HG03378 (cell line): ENCODE measurements at regions not wholly inside any gene's neighbourhood (a gene's known extent, or its start where the extent isn't known, plus 50 kb on each side); places are given as distances from the start of the nearest gene placed in this dataset.

ENCODE experiments used
- ATAC-seq: cut with Tn5 transposase; IDR thresholded peaks from one replicate; pipeline ENCODE4 v1.9.1; 2021; ENCODE audit warnings: mild to moderate bottlenecking, moderate library complexity; ENCODE audit not compliant: unreplicated experiment

- no peak for ATAC-seq
Observed at GRCh38 chr3:82773207-82773606, 1011.8 kb upstream of the GBE1 start.

DNA sequence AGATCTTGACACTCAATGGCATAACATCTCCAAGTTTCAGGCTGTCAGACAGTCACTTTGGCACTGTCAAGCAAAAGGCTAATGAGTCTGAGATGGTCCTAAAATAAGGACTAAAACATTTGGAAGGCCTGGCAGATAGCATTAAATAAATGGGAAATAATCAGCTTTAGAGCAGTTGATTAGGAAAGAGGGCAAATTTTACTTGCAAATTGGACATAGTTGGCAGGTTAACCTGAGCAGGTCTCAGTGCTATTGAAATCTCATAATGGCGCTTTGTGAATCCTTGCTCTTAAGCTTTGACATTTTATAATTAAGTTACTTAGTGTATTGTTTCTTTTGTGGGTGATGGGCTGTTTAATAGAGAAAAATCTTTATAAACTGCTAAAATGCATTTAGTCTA, 1003.1 kb upstream of the GBE1 start:
- no peak for ATAC-seq

GRCh38 chr3:82761858-82762257, 1000.4 kb upstream of the GBE1 start:
- ATAC-seq, result no peak

GRCh38 chr3:82745544-82745943, 984.1 kb upstream of the GBE1 start:
- ATAC-seq, result no peak

GRCh38 chr3:82743196-82743595, 981.8 kb upstream of the GBE1 start:
- no peak for ATAC-seq

- no peak for ATAC-seq
Observed at GRCh38 chr3:82741346-82741745, 979.9 kb upstream of the GBE1 start.

- ATAC-seq, result no peak
Observed at GRCh38 chr3:82739390-82739789, 977.9 kb upstream of the GBE1 start.

GRCh38 chr3:82736696-82737277, 975.3 kb upstream of the GBE1 start:
- no peak for ATAC-seq

DNA sequence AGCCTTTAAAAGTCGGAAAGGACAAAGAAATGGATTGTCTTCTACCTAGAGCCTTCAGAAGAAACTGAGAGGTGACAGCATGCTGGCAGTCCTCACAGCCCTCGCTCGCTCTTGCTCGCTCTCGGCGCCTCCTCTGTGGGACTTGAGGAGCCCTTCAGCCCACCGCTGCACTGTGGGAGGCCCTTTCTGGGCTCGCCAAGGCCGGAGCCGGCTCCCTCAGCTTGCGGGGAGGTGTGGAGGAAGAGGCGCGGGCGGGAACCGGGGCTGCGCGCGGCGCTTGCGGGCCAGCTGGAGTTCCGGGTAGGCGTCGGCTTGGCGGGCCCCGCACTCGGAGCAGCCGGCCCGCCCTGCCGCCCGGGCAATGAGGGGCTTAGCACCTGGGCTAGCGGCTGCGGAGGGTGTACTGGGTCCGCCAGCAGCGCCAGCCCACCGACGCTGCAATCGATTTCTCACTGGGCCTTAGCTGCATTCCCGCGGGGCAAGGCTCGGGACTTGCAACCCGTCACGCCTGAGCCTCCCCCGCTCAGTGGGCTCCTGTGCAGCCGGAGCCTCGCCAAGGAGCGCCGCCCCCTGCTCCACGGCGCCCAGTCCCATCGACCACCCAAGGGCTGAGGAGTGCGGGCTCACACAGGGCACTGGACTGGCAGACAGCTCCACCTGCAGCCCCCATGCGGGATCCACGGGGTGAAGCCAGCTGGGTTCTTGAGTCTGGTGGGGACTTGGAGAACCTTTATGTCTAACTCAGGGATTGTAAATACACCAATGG, 953.8 kb upstream of the GBE1 start:
- ATAC-seq, result no peak

- ATAC-seq, result no peak
Observed at GRCh38 chr3:82707035-82707434, 945.6 kb upstream of the GBE1 start.

- no peak for ATAC-seq
Observed at GRCh38 chr3:82685761-82686160, 924.3 kb upstream of the GBE1 start.

GRCh38 chr3:82676356-82677026, 915.0 kb upstream of the GBE1 start:
- ATAC-seq, result no peak

- ATAC-seq, result no peak
Observed at GRCh38 chr3:82672966-82673365, 911.5 kb upstream of the GBE1 start.

DNA sequence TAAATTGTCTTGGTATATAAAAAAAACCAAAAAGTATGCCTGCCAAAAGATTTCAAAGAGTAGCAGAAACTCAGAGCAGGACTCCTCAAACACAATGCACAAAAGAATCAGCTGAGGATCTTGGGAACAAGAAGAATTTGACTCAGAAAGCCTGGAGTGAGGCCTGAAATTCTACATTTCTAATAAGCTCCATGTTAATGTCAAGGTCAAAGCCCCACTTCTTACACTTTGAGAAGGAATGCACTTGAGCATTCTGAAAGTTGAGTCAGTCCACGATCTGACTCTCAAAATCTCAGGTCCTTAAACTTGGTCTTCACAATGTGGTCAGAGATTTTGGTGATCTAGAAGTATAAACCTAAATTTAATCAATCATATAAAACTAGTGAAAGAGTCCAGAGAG, 910.0 kb upstream of the GBE1 start:
- no peak for ATAC-seq

GRCh38 chr3:82654708-82655107, 893.3 kb upstream of the GBE1 start:
- ATAC-seq, result no peak

DNA sequence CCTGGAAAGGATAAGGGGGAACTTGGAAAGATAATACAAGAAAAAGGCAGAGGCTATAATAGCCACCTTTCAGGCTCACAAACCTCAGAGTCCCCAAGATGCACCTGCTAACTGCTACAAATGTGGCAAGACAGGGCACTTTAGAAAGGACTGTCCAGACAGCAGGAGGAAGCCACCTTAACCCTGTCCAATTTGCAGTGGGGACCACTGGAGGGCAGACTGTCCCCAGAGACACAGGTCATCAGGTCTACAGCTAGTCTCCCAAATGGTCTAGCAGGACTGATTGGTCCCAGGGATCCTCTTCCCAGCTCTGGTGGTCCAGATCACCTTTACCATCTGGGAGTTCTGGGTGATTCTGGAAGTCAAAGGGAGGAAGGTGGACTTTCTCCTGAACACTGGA, 882.5 kb upstream of the GBE1 start:
- no peak for ATAC-seq

DNA sequence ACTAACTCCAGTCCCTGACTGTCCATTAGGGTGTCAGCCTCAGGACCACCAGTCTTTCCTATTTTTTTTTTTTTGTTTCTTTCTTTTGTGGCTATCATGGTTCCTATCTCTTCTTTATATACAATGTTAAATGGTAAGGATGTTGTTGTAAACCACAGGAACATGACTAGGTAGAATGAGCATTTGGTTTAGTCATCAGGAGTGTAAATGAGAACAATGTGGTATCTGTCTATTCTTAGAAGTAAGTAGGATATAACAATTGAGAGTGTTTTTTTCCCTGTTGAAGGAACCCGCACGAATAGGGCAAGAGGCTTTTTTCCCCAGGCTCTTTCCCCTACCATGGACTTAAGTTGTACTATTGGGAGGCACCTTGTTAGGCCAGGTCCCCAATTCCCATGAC, 880.3 kb upstream of the GBE1 start:
- ATAC-seq, result no peak

DNA sequence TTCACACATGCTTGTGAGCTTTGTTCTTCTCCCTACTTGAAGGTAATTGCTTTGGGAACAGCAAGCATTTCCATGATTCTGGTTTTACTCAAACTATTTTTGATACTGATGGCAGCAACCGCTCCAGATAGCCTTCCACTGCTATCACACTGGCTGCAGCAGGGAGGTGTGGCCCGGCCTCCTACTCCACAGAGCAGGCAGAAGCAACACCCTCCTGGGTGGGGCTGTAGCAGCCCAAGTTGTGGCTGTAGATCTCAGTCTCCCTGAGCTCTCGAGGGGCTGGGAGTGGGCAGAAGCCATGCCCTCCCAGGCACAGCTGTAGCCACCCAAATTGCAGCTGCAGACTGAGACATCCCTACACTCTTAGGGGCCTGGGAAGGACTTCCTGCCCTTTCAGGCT, 878.8 kb upstream of the GBE1 start:
- ATAC-seq, result no peak

GRCh38 chr3:82637574-82637973, 876.1 kb upstream of the GBE1 start:
- no peak for ATAC-seq

GRCh38 chr3:82636177-82636576, 874.7 kb upstream of the GBE1 start:
- ATAC-seq, result no peak

DNA sequence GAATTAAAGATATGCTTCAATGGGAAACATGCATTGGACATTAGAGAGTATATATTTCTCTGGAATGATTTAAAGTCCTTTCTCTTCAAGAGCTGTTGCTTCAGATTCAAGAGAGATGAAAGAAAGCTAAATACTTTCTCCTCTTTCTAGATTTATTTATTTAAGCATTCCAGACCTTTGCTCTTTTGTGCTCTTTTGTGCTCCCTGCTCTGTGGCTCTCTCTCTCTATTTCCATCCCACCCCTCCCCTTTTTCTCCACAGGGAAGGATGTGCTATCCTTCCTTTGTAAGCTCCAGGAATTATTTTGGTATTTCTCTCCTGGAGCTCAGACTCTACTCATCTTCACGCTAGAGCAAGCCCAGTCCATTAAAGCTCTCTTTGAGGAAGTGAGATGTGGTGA, 871.9 kb upstream of the GBE1 start:
- ATAC-seq, result no peak

DNA sequence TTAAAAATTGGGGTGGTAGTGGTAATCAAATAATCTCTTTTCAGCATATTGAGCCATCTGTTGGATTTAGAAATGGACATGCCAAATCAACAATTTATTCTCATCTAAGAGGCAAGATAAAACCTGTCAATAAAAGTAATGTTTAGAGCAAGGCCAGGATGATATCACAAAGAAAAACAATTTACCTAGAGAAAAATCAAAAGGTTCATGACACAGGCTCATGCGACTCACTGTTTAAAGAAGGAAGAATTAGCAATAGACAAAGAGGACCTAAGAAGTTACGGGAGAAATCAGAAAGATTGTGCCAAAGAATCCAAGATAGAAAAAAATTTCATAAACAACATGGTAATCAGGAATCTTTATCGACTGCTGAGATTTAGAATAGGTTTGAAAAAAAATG, 868.5 kb upstream of the GBE1 start:
- ATAC-seq, result no peak
